Left renal cortex interstitium (tissue), 4 donors: ENCODE measurements at regions not wholly inside any gene's neighbourhood (a gene's known extent, or its start where the extent isn't known, plus 50 kb on each side); places are given as distances from the start of the nearest gene placed in this dataset.

Experiments
- DNase-seq, 4 donors: peaks; one replicate each; pipeline ENCODE4 v3.0.0-alpha.2; 2013; ENCODE audit warnings: low read depth in 4 of 4, low spot score in 2 of 4, missing footprints in 1 of 4

- DNase-seq, result peak in 3 of 4 donors; percentile 51 to 62 (median 56)
Measured at GRCh38 chr2:81981585-81981984, 1677.0 kb upstream of the LRRTM1 start.

GRCh38 chr2:81979086-81979485 is 1674.5 kb upstream of the LRRTM1 start:
- DNase-seq, result no peak

- no peak for DNase-seq
Measured at GRCh38 chr2:81976998-81977397, 1672.4 kb upstream of the LRRTM1 start.

- no peak for DNase-seq
Measured at GRCh38 chr2:81974216-81974615, 1669.7 kb upstream of the LRRTM1 start.

GRCh38 chr2:81942876-81943275 is 1638.3 kb upstream of the LRRTM1 start:
- DNase-seq, result no peak

GRCh38 chr2:81942136-81942680 is 1637.7 kb upstream of the LRRTM1 start:
- no peak for DNase-seq

GRCh38 chr2:81940266-81940955 is 1635.9 kb upstream of the LRRTM1 start:
- DNase-seq, result peak in 1 of 4 donors; percentile 10

- no peak for DNase-seq
Measured at GRCh38 chr2:81937944-81938343, 1633.4 kb upstream of the LRRTM1 start.

GRCh38 chr2:81903534-81903933 is 1599.0 kb upstream of the LRRTM1 start:
- no peak for DNase-seq

GRCh38 chr2:81901017-81901416 is 1596.5 kb upstream of the LRRTM1 start:
- DNase-seq, result no peak

- DNase-seq, result peak in 3 of 4 donors; percentile 3 to 23 (median 15)
Measured at GRCh38 chr2:81895620-81896250, 1591.2 kb upstream of the LRRTM1 start.

GRCh38 chr2:81894451-81894990 is 1590.0 kb upstream of the LRRTM1 start:
- DNase-seq, result peak in 1 of 4 donors; percentile 20

GRCh38 chr2:81876624-81877023 is 1572.1 kb upstream of the LRRTM1 start:
- DNase-seq, result no peak

- no peak for DNase-seq
Measured at GRCh38 chr2:81872006-81872405, 1567.5 kb upstream of the LRRTM1 start.

- no peak for DNase-seq
Measured at GRCh38 chr2:81870119-81870518, 1565.6 kb upstream of the LRRTM1 start.

- DNase-seq, result no peak
Measured at GRCh38 chr2:81858998-81859397, 1554.4 kb upstream of the LRRTM1 start.

- no peak for DNase-seq
Measured at GRCh38 chr2:81853341-81853740, 1548.8 kb upstream of the LRRTM1 start.

- DNase-seq, result no peak
Measured at GRCh38 chr2:81852651-81853050, 1548.1 kb upstream of the LRRTM1 start.

- DNase-seq, result no peak
Measured at GRCh38 chr2:81839780-81840179, 1535.2 kb upstream of the LRRTM1 start.

- DNase-seq, result no peak
Measured at GRCh38 chr2:81835321-81836000, 1530.9 kb upstream of the LRRTM1 start.

GRCh38 chr2:81786811-81787210 is 1482.3 kb upstream of the LRRTM1 start:
- no peak for DNase-seq
